ENCODE measurements at regions not wholly inside any gene's neighbourhood (a gene's known extent, or its start where the extent isn't known, plus 50 kb on each side); places are given as distances from the start of the nearest gene placed in this dataset.

DNA sequence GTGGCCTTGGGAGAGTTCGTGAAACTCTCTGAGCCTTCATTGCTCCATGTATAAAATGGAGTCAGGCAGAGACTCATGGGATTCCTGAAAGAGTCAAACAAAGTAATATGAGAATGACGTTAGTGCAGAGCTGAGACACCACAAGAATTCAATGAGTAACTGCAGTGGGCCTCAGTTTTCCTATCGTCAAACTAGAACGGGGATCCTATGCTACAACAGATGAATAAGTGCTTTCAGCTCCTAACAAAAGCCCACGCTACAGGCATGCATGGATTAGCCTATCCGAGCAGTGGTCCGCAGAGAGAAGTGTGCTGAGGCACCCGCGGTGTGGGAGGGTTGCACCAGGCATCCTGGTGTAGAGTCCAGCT lies 124.7 kb downstream of the SYF2 start:
- no peak for TF ChIP-seq CTCF (IDR thresholded peaks at IDR 0.05)

GRCh38 chr1:25106976-25107642 lies 125.2 kb downstream of the SYF2 start:
- no peak for TF ChIP-seq CTCF (IDR thresholded peaks at IDR 0.05)

- no peak for TF ChIP-seq CTCF (IDR thresholded peaks at IDR 0.05)
These were observed 126.0 kb downstream of the SYF2 start for GRCh38 chr1:25106352-25106751.

GRCh38 chr1:25105836-25106235 lies 126.5 kb downstream of the SYF2 start:
- TF ChIP-seq CTCF (IDR thresholded peaks at IDR 0.05), result no peak

DNA sequence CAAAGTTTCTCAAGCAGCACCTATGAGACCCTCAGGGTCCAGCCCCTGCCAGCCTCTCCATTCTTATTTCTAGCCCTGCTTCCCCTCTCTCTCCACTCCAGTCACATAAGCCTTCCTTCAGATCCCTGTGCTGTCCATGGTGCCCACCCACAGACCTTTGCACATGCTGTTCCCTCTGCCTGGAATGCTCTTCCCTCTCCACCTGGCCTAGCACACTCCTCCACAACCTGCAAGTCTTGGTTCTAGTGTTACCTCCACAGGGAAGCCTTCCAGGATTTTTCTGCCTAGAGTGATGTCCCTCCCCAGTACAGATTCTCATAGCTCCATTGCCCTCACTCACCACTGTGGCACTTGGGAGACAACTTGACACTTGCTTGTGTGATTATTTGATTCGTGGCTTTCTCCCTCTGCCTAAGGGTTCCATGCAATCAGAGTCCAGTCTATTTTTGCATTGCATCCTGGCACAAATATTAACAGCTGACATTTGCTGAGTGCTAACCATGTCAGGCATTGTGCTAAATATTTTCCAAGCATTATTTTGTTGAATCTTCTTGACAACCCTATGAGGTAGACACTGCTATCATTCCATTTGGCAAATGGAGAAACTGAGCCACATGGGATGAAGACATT lies 127.3 kb downstream of the SYF2 start:
- no peak for TF ChIP-seq CTCF (IDR thresholded peaks at IDR 0.05)

GRCh38 chr1:25103164-25103795 lies 129.0 kb downstream of the SYF2 start:
- TF ChIP-seq CTCF (IDR thresholded peaks at IDR 0.05), result no peak

DNA sequence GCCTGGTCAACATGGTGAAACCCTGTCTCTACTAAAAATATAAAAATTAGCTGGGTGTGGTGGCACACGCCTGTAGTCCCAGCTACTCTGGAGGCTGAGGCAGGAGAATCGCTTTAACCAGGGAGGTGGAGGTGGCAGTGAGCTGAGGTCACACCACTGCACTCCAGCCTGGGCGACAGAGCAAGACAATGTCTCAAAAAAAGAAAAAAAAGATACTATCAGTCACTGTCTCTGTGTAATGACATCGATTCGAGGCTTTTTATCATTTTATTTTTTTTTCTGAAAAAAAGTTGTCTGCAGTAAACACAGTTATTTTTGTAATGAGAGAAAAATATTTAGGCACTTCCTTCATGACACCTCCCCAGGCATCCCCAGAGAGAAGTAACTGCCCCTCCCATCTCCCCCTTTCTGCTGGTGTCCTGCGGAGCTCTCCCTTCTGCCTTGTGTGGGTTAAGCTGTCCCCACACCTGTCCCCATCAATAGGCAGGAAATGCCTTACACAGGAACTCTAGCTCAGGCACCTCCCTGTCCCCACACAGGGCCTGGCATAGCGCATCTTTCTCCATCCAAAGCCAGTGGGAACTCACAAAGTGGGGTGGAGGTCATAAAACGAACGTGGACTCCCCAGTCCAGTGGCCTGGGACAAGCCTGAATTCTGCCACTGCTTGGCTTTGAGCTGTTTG lies 132.0 kb downstream of the SYF2 start:
- no peak for TF ChIP-seq CTCF (IDR thresholded peaks at IDR 0.05)

Measured in LNCAP (cell line).